ENCODE measurements at regions not wholly inside any gene's neighbourhood (a gene's known extent, or its start where the extent isn't known, plus 50 kb on each side); places are given as distances from the start of the nearest gene placed in this dataset.

DNA sequence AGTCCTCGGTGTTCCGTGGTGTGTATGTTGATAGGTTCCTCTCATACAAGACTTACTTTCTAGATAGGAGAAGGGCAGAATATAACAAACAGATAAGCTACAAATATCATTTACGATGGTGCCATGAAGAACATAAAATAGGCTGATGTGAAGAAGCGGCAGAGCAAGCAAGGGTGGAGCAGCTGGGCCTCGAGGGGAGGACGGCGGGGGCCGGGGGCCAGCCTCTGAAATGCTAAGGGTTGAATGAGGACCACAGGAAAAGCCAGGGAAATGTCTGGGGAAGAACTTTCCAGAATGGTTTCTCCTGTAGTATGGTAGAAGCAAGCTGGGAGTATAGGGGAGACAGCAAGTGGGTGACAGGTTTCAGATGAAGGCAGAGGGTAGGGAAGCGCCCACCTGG is 529.5 kb downstream of the LIG4 start:
- TF ChIP-seq, protein P1, sequence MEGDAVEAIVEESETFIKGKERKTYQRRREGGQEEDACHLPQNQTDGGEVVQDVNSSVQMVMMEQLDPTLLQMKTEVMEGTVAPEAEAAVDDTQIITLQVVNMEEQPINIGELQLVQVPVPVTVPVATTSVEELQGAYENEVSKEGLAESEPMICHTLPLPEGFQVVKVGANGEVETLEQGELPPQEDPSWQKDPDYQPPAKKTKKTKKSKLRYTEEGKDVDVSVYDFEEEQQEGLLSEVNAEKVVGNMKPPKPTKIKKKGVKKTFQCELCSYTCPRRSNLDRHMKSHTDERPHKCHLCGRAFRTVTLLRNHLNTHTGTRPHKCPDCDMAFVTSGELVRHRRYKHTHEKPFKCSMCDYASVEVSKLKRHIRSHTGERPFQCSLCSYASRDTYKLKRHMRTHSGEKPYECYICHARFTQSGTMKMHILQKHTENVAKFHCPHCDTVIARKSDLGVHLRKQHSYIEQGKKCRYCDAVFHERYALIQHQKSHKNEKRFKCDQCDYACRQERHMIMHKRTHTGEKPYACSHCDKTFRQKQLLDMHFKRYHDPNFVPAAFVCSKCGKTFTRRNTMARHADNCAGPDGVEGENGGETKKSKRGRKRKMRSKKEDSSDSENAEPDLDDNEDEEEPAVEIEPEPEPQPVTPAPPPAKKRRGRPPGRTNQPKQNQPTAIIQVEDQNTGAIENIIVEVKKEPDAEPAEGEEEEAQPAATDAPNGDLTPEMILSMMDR (IDR thresholded peaks at IDR 0.05): no peak
- TF ChIP-seq POLR2A (IDR thresholded peaks at IDR 0.05): no peak
